ENCODE measurements at regions not wholly inside any gene's neighbourhood (a gene's known extent, or its start where the extent isn't known, plus 50 kb on each side); places are given as distances from the start of the nearest gene placed in this dataset.
A peak's percentile ranks its signal among the peaks of the same experiment; 100 is the strongest.

DNA sequence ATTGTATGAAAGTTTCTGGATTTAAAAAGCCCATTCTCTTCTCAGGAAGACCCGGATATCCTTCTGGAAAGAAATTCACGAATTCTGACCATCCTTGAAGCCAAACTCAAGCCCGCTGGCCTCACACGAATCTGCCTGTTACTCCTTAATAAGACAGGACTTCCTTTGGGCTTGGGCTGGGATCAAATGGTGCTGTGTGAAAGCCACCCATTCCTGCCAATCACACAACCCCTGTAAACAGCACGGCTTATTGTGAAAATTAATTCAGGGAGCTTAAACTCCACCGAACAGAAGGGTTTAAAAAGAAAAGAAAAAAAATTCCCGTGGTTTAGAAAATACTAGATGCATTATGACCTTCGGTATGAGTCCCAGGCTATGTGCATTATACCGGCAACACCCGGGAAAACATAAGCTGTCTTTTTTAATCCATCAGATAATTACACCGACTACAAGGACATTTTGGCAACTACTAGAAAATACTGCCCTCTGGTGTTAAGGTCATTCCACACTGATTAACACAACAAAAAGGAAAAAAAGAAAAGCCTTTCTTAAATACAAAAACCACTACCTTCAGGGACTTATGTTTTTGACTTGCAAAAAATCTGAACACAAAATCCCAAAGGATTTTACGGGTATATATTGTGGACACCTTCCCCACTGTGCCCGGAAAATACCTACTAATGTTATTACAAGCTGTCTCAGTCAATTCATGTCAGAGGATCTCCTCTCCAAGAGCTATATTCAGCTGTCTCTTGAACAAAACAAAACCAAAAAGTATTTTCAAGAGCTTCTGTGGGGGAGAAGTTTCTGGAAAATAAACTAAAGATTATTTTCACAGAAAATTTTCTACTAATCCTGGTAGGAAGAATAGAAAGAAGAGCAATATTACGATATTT is 76.0 kb upstream of the LSM14A start:
- Histone ChIP-seq H3K36me3 (no peaks in the 10 kb centered on the region), H3K27ac (no peak overlapping the region), H3K4me3 (no peak overlapping the region), H3K27me3 (replicated peaks; ENCODE audit: insufficient read depth) (no peaks in the 10 kb centered on the region), H3K9me3 (no peaks in the 10 kb centered on the region), H3K4me1 (replicated peaks) (no peaks in the 10 kb centered on the region)
- intact Hi-C loops (cut with DNase I), result loop anchor here (5.0 kb wide), 1 partner anchor 319 kb away; no protein-coding TSS in a partner anchor
- TF ChIP-seq, protein P1, sequence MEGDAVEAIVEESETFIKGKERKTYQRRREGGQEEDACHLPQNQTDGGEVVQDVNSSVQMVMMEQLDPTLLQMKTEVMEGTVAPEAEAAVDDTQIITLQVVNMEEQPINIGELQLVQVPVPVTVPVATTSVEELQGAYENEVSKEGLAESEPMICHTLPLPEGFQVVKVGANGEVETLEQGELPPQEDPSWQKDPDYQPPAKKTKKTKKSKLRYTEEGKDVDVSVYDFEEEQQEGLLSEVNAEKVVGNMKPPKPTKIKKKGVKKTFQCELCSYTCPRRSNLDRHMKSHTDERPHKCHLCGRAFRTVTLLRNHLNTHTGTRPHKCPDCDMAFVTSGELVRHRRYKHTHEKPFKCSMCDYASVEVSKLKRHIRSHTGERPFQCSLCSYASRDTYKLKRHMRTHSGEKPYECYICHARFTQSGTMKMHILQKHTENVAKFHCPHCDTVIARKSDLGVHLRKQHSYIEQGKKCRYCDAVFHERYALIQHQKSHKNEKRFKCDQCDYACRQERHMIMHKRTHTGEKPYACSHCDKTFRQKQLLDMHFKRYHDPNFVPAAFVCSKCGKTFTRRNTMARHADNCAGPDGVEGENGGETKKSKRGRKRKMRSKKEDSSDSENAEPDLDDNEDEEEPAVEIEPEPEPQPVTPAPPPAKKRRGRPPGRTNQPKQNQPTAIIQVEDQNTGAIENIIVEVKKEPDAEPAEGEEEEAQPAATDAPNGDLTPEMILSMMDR (IDR thresholded peaks at IDR 0.05), result peak in 3 of 4 experiments; percentile 77 to 81 (median 77)
- TF ChIP-seq POLR2A (IDR thresholded peaks at IDR 0.05) (no peak), POLR2AphosphoS5 (IDR thresholded peaks at IDR 0.05) (no peak)
- DNase-seq (ENCODE audit: low spot score), result peak; percentile 16
- 28% methylated on average over 14 of the region's 14 CpGs for WGBS

DNA sequence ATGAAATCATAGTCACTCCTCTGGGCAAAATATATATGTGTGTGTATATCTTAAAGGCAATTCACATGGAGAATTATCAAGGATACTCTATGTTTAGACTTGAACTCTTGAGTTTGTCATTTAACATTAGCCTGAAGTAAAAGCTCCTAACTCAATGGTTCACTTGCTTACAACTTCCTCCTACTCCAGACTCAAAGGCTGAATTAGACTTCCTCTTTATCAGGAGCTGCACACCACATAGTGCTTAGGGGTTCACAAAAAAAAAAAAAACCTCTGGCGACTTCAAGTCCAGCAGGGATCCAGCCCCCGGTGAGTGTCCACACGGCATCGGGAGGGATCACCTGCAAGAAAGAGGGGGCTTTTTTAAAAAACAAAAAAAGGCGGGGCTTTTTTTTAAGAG is 68.2 kb upstream of the LSM14A start:
- H3K4me1 ChIP-seq (replicated peaks), result no peaks in the 10 kb centered on the region
- H3K27ac ChIP-seq, result no peak overlapping the region
- H3K27me3 ChIP-seq (replicated peaks; ENCODE audit: insufficient read depth), result no peaks in the 10 kb centered on the region
- H3K36me3 ChIP-seq, result no peaks in the 10 kb centered on the region
- intact Hi-C loops (cut with DNase I), result no loop called here
- DNase-seq (ENCODE audit: low spot score), result no peak
- WGBS, result 63% methylated on average over 5 of the region's 5 CpGs
- no peaks in the 10 kb centered on the region for H3K9me3 ChIP-seq
- H3K4me3 ChIP-seq, result no peak overlapping the region
- TF ChIP-seq, protein P1 (IDR thresholded peaks at IDR 0.05), result no peak
- TF ChIP-seq POLR2AphosphoS5 (IDR thresholded peaks at IDR 0.05), result no peak
- TF ChIP-seq POLR2A (IDR thresholded peaks at IDR 0.05), result no peak

DNA sequence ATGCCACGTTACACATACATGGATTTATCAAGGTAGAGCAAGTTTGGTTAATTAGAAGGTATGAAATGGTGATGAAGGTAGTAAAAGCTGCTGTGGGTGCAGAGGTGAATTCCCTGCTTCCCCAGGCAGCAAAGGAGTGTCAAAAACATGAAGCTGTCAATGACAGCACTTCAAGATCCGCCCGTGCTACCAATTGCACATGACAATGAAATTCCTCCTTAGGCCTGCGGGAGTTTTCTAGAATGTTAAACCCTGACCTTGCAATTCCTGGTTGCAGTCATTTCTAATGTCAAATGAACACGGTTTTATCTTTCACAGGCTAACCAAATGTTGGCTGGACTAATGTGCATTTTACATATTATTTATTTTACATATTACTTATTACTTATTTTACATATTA is 67.7 kb upstream of the LSM14A start:
- intact Hi-C loops (cut with DNase I), result no loop called here
- Histone ChIP-seq H3K4me1 (replicated peaks) (no peaks in the 10 kb centered on the region), H3K27me3 (replicated peaks; ENCODE audit: insufficient read depth) (no peaks in the 10 kb centered on the region), H3K9me3 (no peaks in the 10 kb centered on the region), H3K27ac (no peak overlapping the region), H3K36me3 (no peaks in the 10 kb centered on the region), H3K4me3 (no peak overlapping the region)
- no peak for DNase-seq (ENCODE audit: low spot score)
- TF ChIP-seq POLR2AphosphoS5 (IDR thresholded peaks at IDR 0.05) (no peak), POLR2A (IDR thresholded peaks at IDR 0.05) (no peak)
- TF ChIP-seq, protein P1 (IDR thresholded peaks at IDR 0.05), result no peak
- WGBS, result 46% methylated on average over 5 of the region's 5 CpGs

DNA sequence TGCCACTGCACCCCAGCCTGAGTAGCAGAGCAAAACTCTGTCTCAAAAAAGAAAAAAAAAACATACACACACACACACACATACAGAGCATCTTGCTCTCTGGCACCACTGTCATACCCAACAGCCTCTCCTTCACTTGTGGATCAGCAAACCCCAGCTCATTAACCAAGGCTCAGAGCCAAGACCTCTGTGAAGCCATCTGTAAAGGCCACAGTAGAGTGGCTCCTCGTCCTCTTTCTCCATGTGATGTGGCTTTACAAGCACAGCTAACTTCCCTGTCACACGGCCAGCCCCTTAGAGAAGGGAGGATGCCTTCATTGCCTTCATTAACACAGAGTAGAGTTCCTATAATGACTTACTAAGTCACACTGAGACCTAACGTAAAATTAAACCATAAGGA is 62.7 kb upstream of the LSM14A start:
- WGBS, result 32% methylated on average over 3 of the region's 3 CpGs
- intact Hi-C loops (cut with DNase I), result no loop called here
- Histone ChIP-seq H3K9me3 (no peaks in the 10 kb centered on the region), H3K36me3 (no peaks in the 10 kb centered on the region), H3K4me1 (replicated peaks) (no peaks in the 10 kb centered on the region), H3K4me3 (no peak overlapping the region), H3K27ac (no peak overlapping the region), H3K27me3 (replicated peaks; ENCODE audit: insufficient read depth) (no peaks in the 10 kb centered on the region)
- TF ChIP-seq POLR2A (IDR thresholded peaks at IDR 0.05) (no peak), POLR2AphosphoS5 (IDR thresholded peaks at IDR 0.05) (no peak)
- TF ChIP-seq, protein P1 (IDR thresholded peaks at IDR 0.05), result no peak
- DNase-seq (ENCODE audit: low spot score), result no peak

Measured in prostate gland (tissue), 2 donors.